ENCODE measurements at regions not wholly inside any gene's neighbourhood (a gene's known extent, or its start where the extent isn't known, plus 50 kb on each side); places are given as distances from the start of the nearest gene placed in this dataset.
"Not testable (repeated sequence)": the region's sequence is repeated elsewhere in the genome, so short reads cannot be mapped to it uniquely, and the experiment has no call there.

DNA sequence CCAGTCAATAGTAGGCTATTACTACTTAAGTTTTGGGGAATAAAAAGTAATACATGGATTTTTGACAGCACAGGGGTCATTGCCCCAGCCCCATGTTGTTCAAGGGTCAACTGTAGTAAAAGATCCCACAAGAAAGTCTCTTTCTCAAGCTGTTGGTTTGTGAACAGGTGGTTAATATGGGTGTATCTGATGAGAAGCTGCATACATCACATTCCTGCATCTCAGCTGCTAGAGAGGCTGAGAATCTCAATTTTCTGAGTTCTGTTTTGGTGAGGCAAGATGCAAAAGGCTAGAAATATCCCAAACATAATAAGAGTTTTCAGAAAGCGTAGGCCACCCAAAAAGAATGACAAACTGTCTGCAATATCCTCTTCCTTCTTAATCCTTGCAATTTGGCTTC lies 76.8 kb upstream of the DAPK1 start:
- Histone ChIP-seq H3K9me3 (ENCODE audit: control insufficient read depth, insufficient read depth, low read length) (no peaks in the 10 kb centered on the region), H3K4me2 (ENCODE audit: low read length) (no peak overlapping the region), H3K27me3 (ENCODE audit: control insufficient read depth, low read length) (no peaks in the 10 kb centered on the region), H3K36me3 (ENCODE audit: control insufficient read depth, low read length) (no peaks in the 10 kb centered on the region), H4K20me1 (ENCODE audit: control insufficient read depth, insufficient read depth, low read depth, low read length) (no peaks in the 10 kb centered on the region), H3K79me2 (ENCODE audit: control insufficient read depth, low read length) (no peaks in the 10 kb centered on the region), H3K4me1 (ENCODE audit: control insufficient read depth, low read length) (no peaks in the 10 kb centered on the region), H3K4me3 (ENCODE audit: low read length) (no peak overlapping the region), H3K27ac (ENCODE audit: low read depth, low read length) (no peak overlapping the region), H3F3A (ENCODE audit: control insufficient read depth, insufficient read depth) (no peaks in the 10 kb centered on the region), H3K9me2 (replicated peaks; ENCODE audit: control insufficient read depth, low read length) (no peaks in the 10 kb centered on the region)
- TF ChIP-seq, protein P1, sequence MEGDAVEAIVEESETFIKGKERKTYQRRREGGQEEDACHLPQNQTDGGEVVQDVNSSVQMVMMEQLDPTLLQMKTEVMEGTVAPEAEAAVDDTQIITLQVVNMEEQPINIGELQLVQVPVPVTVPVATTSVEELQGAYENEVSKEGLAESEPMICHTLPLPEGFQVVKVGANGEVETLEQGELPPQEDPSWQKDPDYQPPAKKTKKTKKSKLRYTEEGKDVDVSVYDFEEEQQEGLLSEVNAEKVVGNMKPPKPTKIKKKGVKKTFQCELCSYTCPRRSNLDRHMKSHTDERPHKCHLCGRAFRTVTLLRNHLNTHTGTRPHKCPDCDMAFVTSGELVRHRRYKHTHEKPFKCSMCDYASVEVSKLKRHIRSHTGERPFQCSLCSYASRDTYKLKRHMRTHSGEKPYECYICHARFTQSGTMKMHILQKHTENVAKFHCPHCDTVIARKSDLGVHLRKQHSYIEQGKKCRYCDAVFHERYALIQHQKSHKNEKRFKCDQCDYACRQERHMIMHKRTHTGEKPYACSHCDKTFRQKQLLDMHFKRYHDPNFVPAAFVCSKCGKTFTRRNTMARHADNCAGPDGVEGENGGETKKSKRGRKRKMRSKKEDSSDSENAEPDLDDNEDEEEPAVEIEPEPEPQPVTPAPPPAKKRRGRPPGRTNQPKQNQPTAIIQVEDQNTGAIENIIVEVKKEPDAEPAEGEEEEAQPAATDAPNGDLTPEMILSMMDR (IDR thresholded peaks at IDR 0.05; ENCODE audit: low read depth, low read length, poor library complexity, severe bottlenecking): no peak
- TF ChIP-seq EZH2phosphoT487 (IDR thresholded peaks at IDR 0.05; ENCODE audit: borderline replicate concordance, low read length): no peak

DNA sequence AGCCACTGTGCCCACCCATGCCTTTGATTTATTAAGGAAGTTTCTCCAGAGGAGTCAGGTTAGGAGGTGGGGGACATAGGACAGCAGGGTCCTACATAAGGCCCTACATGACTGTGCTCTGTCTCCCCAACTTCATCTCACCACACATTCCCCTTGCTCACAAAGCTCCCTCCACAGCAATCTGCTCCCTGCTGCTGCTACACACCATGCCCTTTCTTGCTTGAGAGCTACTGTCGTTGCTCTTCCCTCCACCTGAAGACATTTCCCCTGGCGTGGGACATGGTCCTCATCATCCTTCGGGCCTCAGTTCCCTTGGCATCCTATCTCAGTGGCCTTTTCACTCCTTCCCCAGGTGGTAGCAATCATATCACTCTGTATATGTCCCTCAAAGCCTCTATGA lies 75.9 kb upstream of the DAPK1 start:
- Histone ChIP-seq H3K4me1 (ENCODE audit: control insufficient read depth, low read length) (no peaks in the 10 kb centered on the region), H4K20me1 (ENCODE audit: control insufficient read depth, insufficient read depth, low read depth, low read length) (no peaks in the 10 kb centered on the region), H3K36me3 (ENCODE audit: control insufficient read depth, low read length) (no peaks in the 10 kb centered on the region), H3K9me2 (replicated peaks; ENCODE audit: control insufficient read depth, low read length) (no peaks in the 10 kb centered on the region), H3K4me2 (ENCODE audit: low read length) (no peak overlapping the region), H3K4me3 (ENCODE audit: low read length) (no peak overlapping the region), H3K9me3 (ENCODE audit: control insufficient read depth, insufficient read depth, low read length) (no peaks in the 10 kb centered on the region), H3K79me2 (ENCODE audit: control insufficient read depth, low read length) (no peaks in the 10 kb centered on the region), H3F3A (ENCODE audit: control insufficient read depth, insufficient read depth) (no peaks in the 10 kb centered on the region), H3K27me3 (ENCODE audit: control insufficient read depth, low read length) (no peaks in the 10 kb centered on the region), H3K27ac (ENCODE audit: low read depth, low read length) (no peak overlapping the region)
- TF ChIP-seq EZH2phosphoT487 (IDR thresholded peaks at IDR 0.05; ENCODE audit: borderline replicate concordance, low read length): no peak
- TF ChIP-seq, protein P1 (IDR thresholded peaks at IDR 0.05; ENCODE audit: low read depth, low read length, poor library complexity, severe bottlenecking): no peak

DNA sequence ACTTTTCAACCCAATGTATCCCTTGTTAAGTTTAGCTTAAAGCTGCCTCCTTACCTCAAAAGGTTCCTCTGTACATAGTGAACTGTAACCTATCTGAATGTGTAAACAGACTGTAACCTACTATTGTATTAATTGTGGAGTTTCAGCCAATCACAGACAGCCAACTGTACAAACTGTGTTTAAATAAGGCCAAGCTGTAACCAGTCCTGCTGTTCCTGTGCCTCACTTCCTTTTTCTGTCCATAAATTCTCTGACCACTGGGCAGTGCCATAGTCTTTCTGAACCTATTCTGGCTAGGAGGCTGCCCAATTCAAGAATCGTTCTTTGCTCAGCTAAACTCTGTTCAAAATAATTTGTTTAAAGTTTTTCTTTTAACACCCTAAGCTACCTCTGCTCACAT lies 74.7 kb upstream of the DAPK1 start:
- H3K36me3 ChIP-seq (ENCODE audit: control insufficient read depth, low read length): no peaks in the 10 kb centered on the region
- no peaks in the 10 kb centered on the region for H3K27me3 ChIP-seq (ENCODE audit: control insufficient read depth, low read length)
- TF ChIP-seq, protein P1 (IDR thresholded peaks at IDR 0.05; ENCODE audit: low read depth, low read length, poor library complexity, severe bottlenecking): no peak
- no peak for TF ChIP-seq EZH2phosphoT487 (IDR thresholded peaks at IDR 0.05; ENCODE audit: borderline replicate concordance, low read length)
- no peaks in the 10 kb centered on the region for H3K79me2 ChIP-seq (ENCODE audit: control insufficient read depth, low read length)
- H3K4me2 ChIP-seq (ENCODE audit: low read length): no peak overlapping the region
- H4K20me1 ChIP-seq (ENCODE audit: control insufficient read depth, insufficient read depth, low read depth, low read length): no peaks in the 10 kb centered on the region
- no peak overlapping the region for H3K4me3 ChIP-seq (ENCODE audit: low read length)
- no peaks in the 10 kb centered on the region for H3K4me1 ChIP-seq (ENCODE audit: control insufficient read depth, low read length)
- H3F3A ChIP-seq (ENCODE audit: control insufficient read depth, insufficient read depth): no peaks in the 10 kb centered on the region
- H3K27ac ChIP-seq (ENCODE audit: low read depth, low read length): no peak overlapping the region
- H3K9me3 ChIP-seq (ENCODE audit: control insufficient read depth, insufficient read depth, low read length): no peaks in the 10 kb centered on the region
- H3K9me2 ChIP-seq (replicated peaks; ENCODE audit: control insufficient read depth, low read length): no peaks in the 10 kb centered on the region

DNA sequence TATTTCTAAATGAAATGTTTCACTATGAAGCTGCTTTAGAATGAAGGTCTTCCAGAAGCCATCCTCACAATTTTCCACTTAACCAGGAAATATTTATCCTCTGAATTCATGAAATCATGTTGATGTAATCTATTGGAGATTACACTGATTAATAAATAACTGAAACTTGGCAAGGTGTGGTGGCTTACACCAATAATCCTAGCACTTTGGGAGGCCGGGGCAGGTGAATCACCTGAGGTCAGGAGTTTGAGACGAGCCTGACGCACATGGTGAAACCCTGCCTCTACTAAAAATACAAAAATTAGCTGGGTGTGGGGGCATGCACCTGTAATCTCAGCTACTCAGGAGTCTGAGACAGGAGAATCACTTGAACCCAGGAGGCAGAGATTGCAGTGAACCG lies 73.8 kb upstream of the DAPK1 start:
- H3F3A ChIP-seq (ENCODE audit: control insufficient read depth, insufficient read depth); H3K27ac ChIP-seq (ENCODE audit: low read depth, low read length); H3K4me3 ChIP-seq (ENCODE audit: low read length); H3K9me2 ChIP-seq (replicated peaks; ENCODE audit: control insufficient read depth, low read length); H3K27me3 ChIP-seq (ENCODE audit: control insufficient read depth, low read length); H3K9me3 ChIP-seq (ENCODE audit: control insufficient read depth, insufficient read depth, low read length); H3K36me3 ChIP-seq (ENCODE audit: control insufficient read depth, low read length); H4K20me1 ChIP-seq (ENCODE audit: control insufficient read depth, insufficient read depth, low read depth, low read length); H3K4me1 ChIP-seq (ENCODE audit: control insufficient read depth, low read length); H3K79me2 ChIP-seq (ENCODE audit: control insufficient read depth, low read length); H3K4me2 ChIP-seq (ENCODE audit: low read length): not testable (repeated sequence)

Measured in DOHH2 (cell line).